Lower leg skin (tissue), 3 donors: ENCODE measurements at regions not wholly inside any gene's neighbourhood (a gene's known extent, or its start where the extent isn't known, plus 50 kb on each side); places are given as distances from the start of the nearest gene placed in this dataset.

ENCODE experiments used
- POLR2A ChIP-seq, 2 donors: fragments of 450-650 bp; IDR thresholded peaks; one replicate each; pipeline ENCODE4 v1.6.1; 2016 to 2017; ENCODE audit warnings: antibody characterized with exemption in 2 of 2, mild to moderate bottlenecking in 1 of 2, moderate library complexity in 1 of 2
- TF ChIP-seq, protein P1 (sequence below), 3 donors: fragments of 450-650 bp; IDR thresholded peaks; one replicate each; pipeline ENCODE4 v1.5.1; 2016; ENCODE audit warnings: antibody characterized with exemption in 3 of 3, mild to moderate bottlenecking in 3 of 3, moderate library complexity in 2 of 3

DNA sequence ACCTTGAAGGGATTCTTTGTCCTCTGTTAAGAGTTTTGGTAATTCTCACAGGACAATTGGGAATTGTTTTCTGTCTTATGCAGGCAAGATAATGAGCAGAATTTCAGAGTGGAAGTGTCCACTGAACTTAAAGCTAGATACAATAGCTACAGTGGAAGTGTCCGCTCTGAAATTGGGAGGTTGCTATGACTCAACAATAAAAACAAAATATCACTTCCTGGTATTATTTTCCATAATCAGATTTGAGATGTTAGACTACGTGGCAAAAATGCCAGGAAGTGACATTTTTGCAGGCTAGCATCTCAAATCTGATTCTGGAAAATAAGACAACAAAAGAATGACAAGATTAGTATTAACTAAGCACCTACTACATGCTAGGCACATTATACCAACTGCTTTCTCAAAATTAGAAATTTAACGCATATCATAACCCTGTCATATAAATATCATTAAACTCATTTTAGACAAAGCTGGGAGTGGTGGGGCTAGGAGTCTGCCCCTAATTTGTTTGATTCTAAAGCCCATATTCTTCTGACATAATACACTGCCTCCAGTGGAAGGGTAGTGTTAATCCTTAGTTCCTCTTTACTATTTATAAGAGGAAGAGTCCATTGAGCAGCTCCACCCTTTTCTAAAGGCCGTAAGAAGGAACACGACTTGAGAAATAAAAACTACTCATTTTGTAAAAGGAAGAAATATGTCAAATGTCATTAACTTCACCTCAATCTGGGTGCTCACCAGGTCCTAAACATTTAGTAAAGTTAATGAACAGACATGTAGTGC lies 266.9 kb upstream of the STT3B start:
- TF ChIP-seq, protein P1, sequence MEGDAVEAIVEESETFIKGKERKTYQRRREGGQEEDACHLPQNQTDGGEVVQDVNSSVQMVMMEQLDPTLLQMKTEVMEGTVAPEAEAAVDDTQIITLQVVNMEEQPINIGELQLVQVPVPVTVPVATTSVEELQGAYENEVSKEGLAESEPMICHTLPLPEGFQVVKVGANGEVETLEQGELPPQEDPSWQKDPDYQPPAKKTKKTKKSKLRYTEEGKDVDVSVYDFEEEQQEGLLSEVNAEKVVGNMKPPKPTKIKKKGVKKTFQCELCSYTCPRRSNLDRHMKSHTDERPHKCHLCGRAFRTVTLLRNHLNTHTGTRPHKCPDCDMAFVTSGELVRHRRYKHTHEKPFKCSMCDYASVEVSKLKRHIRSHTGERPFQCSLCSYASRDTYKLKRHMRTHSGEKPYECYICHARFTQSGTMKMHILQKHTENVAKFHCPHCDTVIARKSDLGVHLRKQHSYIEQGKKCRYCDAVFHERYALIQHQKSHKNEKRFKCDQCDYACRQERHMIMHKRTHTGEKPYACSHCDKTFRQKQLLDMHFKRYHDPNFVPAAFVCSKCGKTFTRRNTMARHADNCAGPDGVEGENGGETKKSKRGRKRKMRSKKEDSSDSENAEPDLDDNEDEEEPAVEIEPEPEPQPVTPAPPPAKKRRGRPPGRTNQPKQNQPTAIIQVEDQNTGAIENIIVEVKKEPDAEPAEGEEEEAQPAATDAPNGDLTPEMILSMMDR (IDR thresholded peaks at IDR 0.05): no peak
- no peak for TF ChIP-seq POLR2A (IDR thresholded peaks at IDR 0.05)
